MCF 10A (cell line): ENCODE measurements at regions not wholly inside any gene's neighbourhood (a gene's known extent, or its start where the extent isn't known, plus 50 kb on each side); places are given as distances from the start of the nearest gene placed in this dataset.

Experiments used
- BruUV-seq: library from RNA; stranded (reverse); fragments of 400-500 nt; replicated peaks from 2 replicates; lab custom pipeline; 2021; lab: Mats Ljungman, UMichigan
- CTCF ChIA-PET: fragments of 300-600 bp; sonication (Branson Sonifier 250); formaldehyde crosslinking; extraction: SDS; loops from one replicate; lab custom pipeline; 2021; ENCODE audit warnings: antibody characterized with exemption, inconsistent platforms; lab: Yijun Ruan, JAX
- POLR2A ChIA-PET: fragments of 300-600, 350-650 bp; sonication (Branson Sonifier 250); formaldehyde crosslinking; extraction: SDS; loops from one replicate; lab custom pipeline; 2020; ENCODE audit warnings: antibody characterized with exemption, inconsistent platforms; lab: Yijun Ruan, JAX
- DNase-seq: peaks from one replicate; pipeline ENCODE4 v3.0.0-alpha.2; 2018; ENCODE audit not compliant: unreplicated experiment
- H3K27ac Mint-ChIP-seq: one replicate; pipeline ENCODE4 v1.8.0; 2022; ENCODE audit warnings: mild to moderate bottlenecking, low read depth, mixed read lengths; ENCODE audit not compliant: unreplicated experiment
- H3K27me3 Mint-ChIP-seq: one replicate; pipeline ENCODE4 v1.8.0; 2022; ENCODE audit warnings: mixed read lengths; ENCODE audit not compliant: insufficient read depth, unreplicated experiment
- H3K36me3 Mint-ChIP-seq: one replicate; pipeline ENCODE4 v1.8.0; 2022; ENCODE audit warnings: mild to moderate bottlenecking, moderate library complexity, mixed read lengths; ENCODE audit not compliant: insufficient read depth, unreplicated experiment
- H3K4me1 Mint-ChIP-seq: one replicate; pipeline ENCODE4 v1.8.0; 2022; ENCODE audit warnings: mixed read lengths; ENCODE audit not compliant: insufficient read depth, unreplicated experiment
- H3K4me3 Mint-ChIP-seq: one replicate; pipeline ENCODE4 v1.8.0; 2022; ENCODE audit warnings: mild to moderate bottlenecking, moderate library complexity, mixed read lengths; ENCODE audit not compliant: unreplicated experiment
- H3K9me3 Mint-ChIP-seq: one replicate; pipeline ENCODE4 v1.8.0; 2022; ENCODE audit warnings: mixed read lengths; ENCODE audit not compliant: unreplicated experiment
- CTCF ChIP-seq: fragments of 200-600 bp; IDR thresholded peaks from one replicate; pipeline ENCODE4 v1.8.0; 2022; ENCODE audit warnings: antibody characterized with exemption, mild to moderate bottlenecking; ENCODE audit not compliant: unreplicated experiment
- intact Hi-C: fragments of 100-400 bp; cut with micrococcal nuclease; formaldehyde crosslinking; loops from 2 replicates; pipeline ENCODE4 v1.14.1; 2022

GRCh38 chr12:98446682-98447081, 68.7 kb upstream of the TMPO start:
- Mint-ChIP-seq H3K27me3 (no peaks in the 10 kb centered on the region), H3K36me3 (no peaks in the 10 kb centered on the region), H3K4me1 (peaks cover 17% of the 10 kb centered on the region), H3K9me3 (no peaks in the 10 kb centered on the region), H3K27ac (no peak overlapping the region), H3K4me3 (no peak overlapping the region)
- POLR2A ChIA-PET = interaction anchor here (0.9 kb wide), 1 partner anchor 9 kb away, joined by 3 read pairs; no protein-coding TSS in a partner anchor
- CTCF ChIA-PET = interaction anchor here (1.9 kb wide), 1 partner anchor 21 kb away, joined by 7 read pairs; no protein-coding TSS in a partner anchor
- no TSS peak for BruUV-seq
- no peak for TF ChIP-seq CTCF
- intact Hi-C loops = no loop called here
- peak; percentile 82 for DNase-seq

GRCh38 chr12:98449584-98449983, 65.8 kb upstream of the TMPO start:
- Mint-ChIP-seq H3K9me3 (no peaks in the 10 kb centered on the region), H3K4me3 (no peak overlapping the region), H3K27ac (no peak overlapping the region), H3K4me1 (peaks cover 17% of the 10 kb centered on the region), H3K27me3 (no peaks in the 10 kb centered on the region), H3K36me3 (no peaks in the 10 kb centered on the region)
- DNase-seq = no peak
- no TSS peak for BruUV-seq
- TF ChIP-seq CTCF = no peak
- POLR2A ChIA-PET = no interaction called here
- intact Hi-C loops = no loop called here
- CTCF ChIA-PET = interaction anchor here (0.6 kb wide), 3 partner anchors 25 to 120 kb away, joined by 3 read pairs; no protein-coding TSS in a partner anchor

GRCh38 chr12:98453070-98453469, 62.3 kb upstream of the TMPO start:
- no peak for TF ChIP-seq CTCF
- POLR2A ChIA-PET = interaction anchor here (0.6 to 1.5 kb wide), 2 partner anchors 13 to 34 kb away, joined by 3 to 4 read pairs; no protein-coding TSS in a partner anchor

GRCh38 chr12:98453492-98453891, 61.9 kb upstream of the TMPO start:
- DNase-seq = no peak
- BruUV-seq = no TSS peak
- CTCF ChIA-PET = interaction anchor here (0.8 kb wide), 1 partner anchor 9 kb away, joined by 3 read pairs; no protein-coding TSS in a partner anchor
- H3K9me3 Mint-ChIP-seq = no peaks in the 10 kb centered on the region
- H3K4me3 Mint-ChIP-seq = no peak overlapping the region
- H3K4me1 Mint-ChIP-seq = no peaks in the 10 kb centered on the region
- no peaks in the 10 kb centered on the region for H3K27me3 Mint-ChIP-seq
- no peak for TF ChIP-seq CTCF
- H3K27ac Mint-ChIP-seq = no peak overlapping the region
- intact Hi-C loops = no loop called here
- POLR2A ChIA-PET = interaction anchor here (0.6 to 1.5 kb wide), 2 partner anchors 14 to 34 kb away, joined by 3 to 4 read pairs; no protein-coding TSS in a partner anchor
- peaks cover 5% of the 10 kb centered on the region for H3K36me3 Mint-ChIP-seq

More at GRCh38 chr12:98453070-98453469, 62.3 kb upstream of the TMPO start:
- DNase-seq = no peak
- no TSS peak for BruUV-seq
- Mint-ChIP-seq H3K36me3 (peaks cover 5% of the 10 kb centered on the region), H3K9me3 (no peaks in the 10 kb centered on the region), H3K4me1 (no peaks in the 10 kb centered on the region), H3K4me3 (no peak overlapping the region), H3K27me3 (no peaks in the 10 kb centered on the region), H3K27ac (no peak overlapping the region)
- intact Hi-C loops = no loop called here
- CTCF ChIA-PET = interaction anchor here (0.8 kb wide), 1 partner anchor 9 kb away, joined by 3 read pairs; no protein-coding TSS in a partner anchor
